GM21619 (cell line): ENCODE measurements at regions not wholly inside any gene's neighbourhood (a gene's known extent, or its start where the extent isn't known, plus 50 kb on each side); places are given as distances from the start of the nearest gene placed in this dataset.
"Not testable (repeated sequence)": the region's sequence is repeated elsewhere in the genome, so short reads cannot be mapped to it uniquely, and the experiment has no call there.

Source experiments
- ATAC-seq: cut with Tn5 transposase; IDR thresholded peaks from one replicate; pipeline ENCODE4 v1.9.1; 2021; ENCODE audit not compliant: unreplicated experiment

DNA sequence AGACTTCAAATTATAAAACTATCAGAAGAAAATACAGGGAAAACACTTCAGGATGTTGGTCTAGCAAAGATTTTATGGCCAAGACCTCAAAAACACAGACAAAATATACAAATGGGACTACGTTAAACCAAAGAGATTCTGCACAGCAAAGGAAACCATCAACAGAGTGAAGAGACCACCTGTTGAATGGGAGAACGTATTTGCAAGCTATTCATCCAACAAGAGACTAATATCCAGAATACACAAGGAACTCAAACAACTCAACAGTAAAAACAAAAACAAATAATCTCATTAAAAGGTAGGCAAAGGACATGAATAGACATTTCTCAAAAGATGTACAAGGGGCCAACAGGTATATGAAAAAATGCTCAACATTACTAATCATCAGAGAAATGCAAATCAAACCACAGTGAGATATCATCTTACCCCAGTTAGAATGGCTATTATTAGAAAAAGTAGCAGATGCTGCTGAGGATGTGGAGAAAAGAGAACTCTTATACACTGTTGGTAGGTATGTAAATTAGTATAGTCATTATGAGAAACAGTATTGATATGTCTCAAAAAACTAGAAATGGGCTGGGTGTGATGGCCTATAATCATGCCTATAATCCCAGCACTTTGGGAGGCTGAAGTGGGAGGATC, 112.6 kb downstream of the LRIG2 start:
- peak; percentile 97 for ATAC-seq

DNA sequence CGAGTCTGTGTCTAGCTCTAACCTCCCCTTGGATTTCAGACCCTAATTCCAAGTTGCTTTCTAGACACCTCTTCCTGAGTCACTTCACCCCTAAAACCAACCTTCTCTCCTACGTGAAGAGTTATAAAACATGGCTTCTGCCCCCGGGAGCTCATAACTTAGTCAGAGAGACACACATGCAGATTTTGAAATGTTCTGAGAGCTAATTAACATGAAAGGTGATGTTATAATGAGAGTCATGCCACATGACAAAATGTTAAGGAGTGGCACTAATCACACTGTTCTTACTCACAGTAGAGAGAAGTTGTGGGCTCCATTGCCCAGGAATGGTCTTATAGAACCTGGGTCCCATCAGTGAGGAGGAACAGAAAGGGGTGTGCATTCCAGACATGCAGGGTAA, 117.1 kb downstream of the LRIG2 start:
- ATAC-seq: no peak

DNA sequence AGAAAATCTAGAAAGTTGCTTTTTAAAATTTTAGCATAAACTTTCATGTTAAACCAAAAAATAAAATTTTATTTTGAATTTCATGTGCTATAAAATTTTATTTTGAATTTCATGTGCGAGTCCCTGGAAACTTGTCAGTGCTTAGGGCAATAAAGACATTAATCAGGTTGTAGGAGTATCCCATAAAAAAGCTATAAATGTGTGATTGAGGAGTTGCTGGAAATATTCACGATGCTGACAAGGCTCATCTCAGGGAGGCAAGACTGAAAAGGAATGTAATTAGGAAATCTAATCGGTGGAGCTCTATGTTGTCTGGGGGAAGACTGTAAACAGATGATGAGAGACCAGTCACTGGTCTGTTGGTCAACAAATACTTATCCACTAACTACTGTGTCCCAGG, 117.9 kb downstream of the LRIG2 start:
- ATAC-seq: no peak

DNA sequence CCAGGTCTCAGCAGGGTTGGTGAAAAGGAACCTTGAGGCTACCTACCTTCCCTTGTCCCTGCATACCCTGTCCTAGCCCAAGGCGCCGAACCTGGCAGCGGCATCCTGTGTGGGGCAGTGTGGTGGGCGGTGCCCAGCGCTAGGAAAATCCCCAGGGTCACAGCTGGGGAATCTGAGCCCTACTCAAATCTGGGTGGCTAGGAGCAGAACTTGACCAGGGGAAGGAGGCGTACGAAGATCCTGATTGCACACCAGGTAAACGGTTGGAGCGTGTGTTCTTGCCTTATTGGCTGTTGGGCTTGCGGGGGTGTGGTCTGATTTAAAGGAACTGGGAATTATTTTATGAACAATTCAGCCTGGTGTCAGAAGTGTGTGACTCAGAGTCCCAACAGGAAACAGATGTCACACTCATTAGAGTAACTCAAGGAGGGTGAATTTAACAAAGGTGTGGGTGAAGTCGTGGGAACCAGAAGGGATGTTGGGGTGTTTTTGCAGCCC, 118.6 kb downstream of the LRIG2 start:
- peak; percentile 48 for ATAC-seq

DNA sequence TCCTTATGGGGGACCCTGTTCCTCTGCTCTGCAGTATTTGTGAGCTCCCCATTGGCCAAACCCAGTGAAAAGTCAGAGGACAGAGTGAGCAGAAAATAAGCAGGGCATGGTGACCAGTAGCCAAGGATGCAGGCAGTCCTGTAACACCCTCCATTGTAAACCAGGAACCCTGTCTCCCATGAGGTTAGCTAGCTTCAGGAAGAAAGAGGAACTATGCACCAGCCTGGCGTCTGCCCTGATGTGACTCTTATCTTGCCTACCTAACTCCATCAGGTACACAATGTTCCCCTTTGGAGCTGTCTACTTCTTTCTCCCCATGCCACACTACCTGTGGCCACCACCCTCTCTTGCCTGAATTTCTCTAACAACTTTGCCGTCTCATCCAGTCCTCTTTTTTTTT, 119.2 kb downstream of the LRIG2 start:
- ATAC-seq: no peak

DNA sequence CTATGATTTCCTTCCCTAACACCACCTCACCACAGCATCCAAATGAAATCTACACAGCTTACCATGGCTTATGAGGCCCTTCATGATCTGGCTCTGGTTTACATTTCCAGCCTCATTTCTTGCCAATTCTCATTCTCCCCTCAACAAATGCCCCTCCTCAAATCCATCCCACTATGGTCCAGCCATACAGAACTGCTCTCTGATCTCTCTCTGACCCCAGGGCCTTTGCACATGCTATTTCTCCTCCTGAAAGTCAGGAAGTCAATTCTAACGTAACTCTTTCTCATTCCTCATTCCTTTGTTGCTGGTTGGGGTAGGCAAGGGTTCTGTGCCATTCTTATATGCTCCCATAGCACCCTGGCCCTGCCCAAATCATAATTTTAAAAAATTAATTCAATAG, 120.0 kb downstream of the LRIG2 start:
- ATAC-seq: no peak

DNA sequence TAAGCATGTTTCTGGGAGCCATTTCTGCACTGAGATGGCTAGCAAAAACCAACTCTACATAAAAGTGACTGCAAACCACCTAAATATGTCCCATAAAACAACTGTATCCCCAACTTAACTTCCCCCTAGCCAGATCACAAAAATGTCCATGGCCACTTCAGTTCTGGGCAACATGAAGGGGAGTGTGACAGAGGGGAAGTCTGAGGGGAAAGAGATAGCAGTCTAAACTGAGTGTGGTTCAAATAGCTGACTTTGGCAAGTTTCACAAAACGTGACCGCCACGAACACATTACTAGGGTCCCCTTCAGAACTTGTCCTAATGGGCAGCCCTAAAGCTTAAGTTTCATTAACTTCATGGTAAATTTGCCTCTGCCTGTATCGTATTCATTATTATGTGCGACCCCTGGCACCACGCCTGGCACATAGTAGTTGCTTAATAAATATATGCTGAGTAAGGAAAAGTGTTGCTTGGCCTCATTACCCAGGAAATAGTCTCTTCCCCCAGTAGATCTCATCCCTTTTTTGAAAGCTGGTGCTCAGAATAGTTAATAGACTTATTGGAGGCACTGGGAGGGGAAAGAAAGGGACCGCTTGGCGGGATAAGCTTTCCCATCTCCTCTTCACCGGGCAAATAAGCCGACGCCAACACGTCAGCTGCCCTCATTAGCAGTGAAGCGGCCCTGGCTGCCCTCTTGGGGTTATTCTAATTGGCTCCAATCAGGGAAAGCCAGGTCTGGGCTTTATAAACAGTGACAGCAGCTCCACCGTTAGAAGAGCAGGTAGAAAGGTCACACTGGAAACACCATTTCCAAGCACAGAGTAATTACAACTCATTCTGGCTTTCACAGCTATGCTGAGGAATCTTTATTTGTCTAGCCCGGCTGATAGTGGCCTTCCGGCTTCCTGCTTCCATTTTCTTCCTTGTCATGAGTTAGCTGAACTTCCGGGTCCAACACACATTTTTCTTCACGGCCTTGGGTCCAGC, 122.1 kb downstream of the LRIG2 start:
- no peak for ATAC-seq

DNA sequence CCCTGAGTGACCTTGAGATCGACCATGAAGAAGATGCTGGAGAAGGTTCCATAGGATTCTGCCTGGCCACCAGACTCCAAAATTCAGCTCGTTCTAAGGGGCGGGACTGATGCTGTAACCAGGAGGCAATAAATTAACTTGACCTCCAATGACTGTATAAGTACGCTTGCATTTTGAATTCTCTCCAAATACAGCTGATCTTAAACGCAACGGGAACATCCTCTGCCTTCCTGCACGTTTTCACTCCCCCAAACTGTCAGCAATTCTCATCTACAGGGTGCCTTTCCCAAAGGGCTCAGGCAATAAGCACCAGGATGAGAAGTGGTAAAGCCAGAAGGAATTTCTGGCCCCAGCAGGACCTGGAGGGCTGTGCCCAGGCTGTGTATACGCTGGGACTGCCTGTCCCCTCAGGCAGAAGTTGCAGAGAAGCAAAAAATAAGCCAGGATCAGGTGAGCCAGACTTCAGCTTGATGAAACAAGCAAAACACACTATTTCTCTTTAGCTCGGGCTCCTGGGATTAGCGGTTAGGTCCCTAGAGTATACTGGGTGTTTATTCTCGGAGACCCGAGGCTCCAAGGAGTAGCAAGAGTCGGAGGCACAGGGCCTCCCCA, 124.8 kb downstream of the LRIG2 start:
- ATAC-seq: no peak

DNA sequence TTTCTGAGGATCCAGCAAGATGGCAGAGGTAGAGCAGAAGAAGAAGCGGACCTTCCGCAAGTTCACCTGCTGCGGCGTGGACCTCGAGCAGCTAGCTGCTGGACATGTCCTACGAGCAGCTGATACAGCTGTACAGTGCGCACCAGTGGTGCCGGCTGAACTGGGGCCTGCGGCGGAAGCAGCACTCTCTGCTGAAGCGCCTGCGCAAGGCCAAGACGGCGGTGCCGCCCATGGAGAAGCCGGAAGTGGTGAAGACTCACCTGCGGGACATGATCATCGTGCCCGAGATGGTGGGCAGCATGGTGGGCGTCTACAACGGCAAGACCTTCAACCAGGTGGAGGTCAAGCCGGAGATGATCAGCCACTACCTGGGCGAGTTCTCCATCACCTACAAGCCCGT, 125.8 kb downstream of the LRIG2 start:
- ATAC-seq: no peak

DNA sequence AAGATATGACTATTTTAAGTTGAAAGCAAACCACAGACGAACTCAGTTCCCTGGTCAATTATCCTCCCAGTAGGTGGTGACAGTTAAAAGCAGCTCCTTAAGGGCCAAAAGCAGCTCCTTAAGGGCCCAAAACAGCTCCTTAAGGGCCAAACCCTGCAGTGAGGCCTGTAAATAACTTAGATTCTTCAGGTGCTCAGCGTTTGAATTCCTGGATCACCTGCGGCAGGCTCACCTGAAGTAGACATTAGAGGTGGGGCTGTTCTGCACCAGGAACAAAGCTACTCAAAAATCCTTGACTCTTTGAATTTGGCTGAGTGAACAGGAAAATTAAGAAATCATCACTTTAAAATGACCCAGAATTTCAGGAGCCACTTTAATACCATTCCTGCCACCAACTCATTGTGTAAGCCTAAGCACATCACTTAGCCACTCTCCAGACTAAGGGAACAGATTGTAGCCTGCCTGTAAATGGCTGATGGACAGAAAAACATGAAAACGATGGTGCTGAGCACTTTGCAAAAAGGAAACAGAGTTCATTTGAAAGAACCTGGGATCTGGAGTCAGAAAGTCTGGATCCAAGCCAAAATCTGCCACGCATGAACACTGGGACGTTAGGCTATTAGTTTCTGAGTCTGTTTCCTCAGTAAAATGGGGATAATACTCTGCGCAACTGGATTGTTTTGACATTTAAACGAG, 126.9 kb downstream of the LRIG2 start:
- no peak for ATAC-seq

DNA sequence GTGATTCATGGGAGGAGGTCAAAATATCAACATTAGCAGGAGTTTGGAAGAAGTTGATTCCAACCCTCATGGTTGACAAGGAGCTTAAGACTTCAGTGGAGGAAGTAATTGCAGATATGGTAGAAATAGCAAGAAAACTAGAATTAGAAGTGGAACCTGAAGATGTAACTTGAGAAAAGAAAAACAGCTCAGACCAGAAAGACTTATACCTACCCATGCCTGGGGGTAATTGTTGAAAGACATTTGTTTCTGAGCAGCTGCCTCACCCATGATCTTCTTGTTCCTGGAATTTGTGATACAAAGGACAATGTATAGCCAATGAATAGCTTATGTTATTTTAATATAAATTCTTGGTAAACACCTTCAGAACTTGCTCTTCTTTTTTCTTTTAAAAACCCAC, 128.6 kb downstream of the LRIG2 start:
- no peak for ATAC-seq

DNA sequence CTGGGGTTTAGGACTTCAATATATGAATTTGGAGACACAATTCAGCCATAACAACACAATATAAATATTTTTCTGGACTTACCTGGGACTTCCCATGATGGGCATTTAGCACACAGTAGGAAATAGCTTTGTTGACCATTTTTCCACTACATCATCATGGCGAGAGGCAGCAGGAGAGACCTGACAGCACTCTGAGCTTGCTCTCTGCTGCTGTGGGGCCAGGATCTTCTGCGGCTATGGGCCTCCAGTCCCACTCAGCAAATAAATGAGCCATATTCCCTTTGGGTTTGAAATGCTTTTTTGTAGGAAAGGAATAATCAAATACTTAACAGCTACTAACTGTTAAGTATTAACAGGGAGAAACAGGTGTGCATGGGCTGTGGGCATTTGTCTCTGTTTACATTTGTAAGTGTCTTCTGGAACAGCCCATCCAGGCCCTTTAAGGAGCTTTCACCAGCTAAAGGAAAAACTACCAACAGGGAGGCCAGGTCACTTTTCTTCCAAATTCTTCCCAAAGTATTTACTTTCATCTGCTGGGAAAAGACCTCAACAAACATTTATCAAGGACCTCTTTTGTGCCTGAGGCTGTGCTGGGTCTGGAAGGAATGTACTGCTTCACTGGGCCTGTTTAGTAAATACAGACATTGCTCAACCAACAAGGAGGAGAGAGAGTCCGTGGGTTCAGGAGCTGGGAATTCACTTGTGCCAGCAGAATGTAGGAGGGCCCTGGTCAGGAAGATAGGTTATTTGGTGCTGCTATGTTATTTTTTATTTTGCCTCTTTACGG, 133.2 kb downstream of the LRIG2 start:
- no peak for ATAC-seq

DNA sequence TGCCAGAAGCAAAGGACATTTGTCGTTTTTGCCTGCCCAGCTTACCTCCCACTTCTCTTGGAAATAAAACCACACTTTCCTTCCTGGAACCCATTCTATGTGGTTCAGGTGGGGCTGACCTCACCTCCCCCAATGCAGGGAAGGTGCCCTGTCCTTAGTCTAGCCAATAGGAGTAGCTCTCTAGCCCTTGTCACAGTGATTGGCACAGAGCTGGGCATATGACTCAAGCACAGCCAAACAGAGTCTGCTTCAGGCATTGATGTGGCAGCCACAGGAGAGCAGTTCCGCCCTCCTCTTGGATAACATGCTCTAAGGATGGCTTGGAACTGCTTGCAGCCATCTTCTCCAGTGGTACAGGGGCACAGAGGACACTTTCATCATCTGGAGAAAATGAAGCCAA, 134.0 kb downstream of the LRIG2 start:
- ATAC-seq: no peak

DNA sequence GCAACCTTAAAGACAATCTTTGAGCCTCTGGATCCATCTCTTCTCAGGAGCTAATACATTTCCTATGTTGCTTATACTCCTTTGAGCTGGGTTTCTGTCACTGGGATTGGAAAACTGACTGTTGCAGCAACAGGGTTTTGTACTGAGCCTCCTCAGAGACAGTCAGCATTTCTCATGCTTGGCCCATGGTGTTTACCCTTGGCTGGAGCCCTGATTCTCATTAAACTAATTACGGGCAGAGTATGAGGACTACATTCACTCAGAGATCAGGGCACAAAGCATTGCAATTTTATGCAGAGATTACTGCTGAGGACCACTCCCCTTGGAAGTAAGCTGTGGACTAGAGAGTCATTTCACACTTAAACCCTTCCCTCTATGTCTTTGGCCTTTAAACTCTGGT, 134.5 kb downstream of the LRIG2 start:
- ATAC-seq: no peak

DNA sequence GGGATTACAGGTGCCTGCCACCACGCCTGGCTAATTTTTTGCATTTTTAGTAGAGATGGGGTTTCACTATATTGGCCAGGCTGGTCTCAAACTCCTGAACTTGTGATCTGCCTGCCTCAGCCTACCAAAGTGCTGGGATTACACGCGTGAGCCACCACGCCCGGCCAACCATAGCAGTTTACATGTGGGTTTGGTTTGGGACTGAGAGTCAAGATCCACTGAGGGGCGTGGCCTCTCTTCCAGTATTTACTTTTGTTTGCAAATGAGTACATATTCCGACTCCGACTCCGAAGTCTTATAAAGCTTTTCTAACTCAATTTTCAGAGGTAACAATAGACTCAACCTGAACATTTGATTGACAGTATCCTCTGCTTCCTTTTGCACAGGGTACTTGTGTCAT, 135.4 kb downstream of the LRIG2 start:
- ATAC-seq: not testable (repeated sequence)

DNA sequence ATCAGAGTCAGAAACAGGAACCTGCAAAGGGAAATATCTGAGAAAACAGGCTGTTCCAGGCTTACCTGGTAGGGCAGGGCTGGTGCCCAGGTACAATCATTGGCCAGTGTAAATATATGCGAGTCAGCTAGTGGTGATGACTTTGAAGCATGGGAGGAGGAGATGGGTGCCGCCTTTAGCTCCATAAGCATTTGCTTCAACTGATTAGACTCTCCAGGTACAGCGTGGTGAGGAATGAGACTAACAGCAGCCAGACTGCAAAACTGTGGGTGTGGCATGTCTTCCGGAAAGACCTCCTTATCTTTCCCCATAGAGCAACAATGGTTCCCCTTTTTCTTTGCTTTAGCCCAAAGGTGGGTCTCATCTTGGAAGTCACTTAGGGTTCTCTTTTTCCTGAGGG, 137.2 kb downstream of the LRIG2 start:
- ATAC-seq: no peak

DNA sequence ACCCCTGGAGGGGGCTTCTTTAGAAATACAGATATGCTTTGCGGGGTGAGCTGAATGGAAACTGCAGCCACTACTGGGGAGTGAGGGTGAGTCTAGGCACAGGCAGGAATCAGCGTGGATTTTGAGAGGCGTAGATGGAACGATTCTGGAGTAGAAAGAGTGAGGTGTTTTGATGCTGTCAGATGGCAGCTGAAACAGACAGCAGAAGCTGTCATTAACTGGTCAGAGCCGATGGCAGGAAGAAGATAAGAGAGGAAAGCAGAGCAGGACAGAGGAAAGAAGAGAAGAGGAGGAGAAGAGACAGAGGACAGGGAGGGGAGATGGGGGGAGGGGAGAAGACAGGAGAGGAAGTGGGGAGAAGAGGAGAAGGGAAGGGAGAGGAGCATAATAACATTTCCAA, 138.5 kb downstream of the LRIG2 start:
- no peak for ATAC-seq

DNA sequence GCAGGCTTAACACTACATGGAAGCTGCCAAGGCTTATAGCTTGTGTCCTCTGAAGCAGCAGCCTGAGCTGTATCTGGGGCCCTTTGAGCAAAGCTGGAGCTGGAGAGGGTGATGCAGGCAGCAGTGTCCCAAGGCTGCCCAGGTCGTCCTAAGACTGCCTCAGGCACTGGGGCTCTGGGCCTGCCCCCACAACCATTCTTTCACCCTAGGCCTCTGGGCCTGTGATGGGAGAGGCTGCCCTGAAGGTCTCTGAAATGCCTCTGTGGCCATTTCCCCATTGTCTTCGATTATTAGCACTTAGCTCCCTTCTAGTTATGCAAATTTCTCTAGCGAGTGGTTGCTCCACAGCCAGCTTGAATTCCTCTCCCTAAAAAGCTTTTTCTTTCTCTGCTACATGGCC, 142.0 kb downstream of the LRIG2 start:
- no peak for ATAC-seq

DNA sequence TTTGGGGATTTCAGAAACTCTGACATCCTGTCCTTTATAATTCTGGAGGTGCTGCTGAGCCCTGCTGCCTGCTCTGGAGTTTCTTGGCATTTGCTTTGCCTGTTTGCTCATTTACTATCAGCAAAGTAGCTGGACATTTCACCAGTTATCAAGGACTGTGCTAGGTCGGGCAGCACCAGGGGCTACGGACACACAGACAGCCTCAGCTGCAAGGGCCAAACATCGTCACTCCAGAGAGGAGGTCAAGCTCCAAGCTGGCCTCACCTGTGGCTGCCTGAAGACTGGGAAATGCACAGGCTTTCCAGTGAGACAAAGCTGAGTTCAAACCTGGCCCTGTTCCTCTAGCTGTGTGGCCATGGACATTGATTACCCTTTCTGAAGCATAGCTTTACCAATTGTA, 143.7 kb downstream of the LRIG2 start:
- no peak for ATAC-seq

DNA sequence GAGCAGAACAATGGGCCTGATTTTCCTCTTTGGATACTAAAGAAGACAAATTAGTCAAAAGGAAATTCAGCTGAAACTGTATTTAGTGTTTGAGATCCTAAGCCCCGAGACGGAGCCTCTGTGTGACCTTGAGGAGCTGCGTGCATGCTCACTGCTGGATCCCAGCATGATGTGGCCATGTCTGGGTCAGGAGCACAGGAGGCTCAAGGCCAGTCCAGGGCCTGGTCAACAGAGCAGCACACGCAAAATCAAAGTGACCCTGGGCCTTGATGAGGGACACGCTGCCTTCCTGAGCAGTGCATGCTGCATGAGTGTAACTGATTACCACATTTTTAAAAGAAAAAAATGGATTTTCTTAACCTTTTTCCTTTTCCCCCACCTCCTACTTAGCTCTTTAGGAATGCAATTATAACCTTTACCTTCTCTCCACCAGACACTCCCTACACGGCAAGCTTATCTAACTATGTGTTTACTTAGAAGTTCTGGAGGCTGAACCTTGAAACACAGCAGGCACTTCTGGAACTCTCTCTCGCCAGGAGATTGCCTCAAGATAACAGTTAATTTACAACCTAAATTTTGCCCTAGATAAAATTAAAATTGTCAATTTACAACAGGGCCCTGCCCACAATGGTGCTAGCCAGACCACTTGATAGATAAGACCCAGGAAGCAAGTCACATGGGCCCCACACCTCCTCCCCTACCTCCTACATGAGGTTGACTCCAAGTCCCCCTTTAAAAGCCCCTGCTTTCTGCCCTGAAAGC, 144.6 kb downstream of the LRIG2 start:
- ATAC-seq: no peak
